B cell (primary cell): ENCODE measurements at regions not wholly inside any gene's neighbourhood (a gene's known extent, or its start where the extent isn't known, plus 50 kb on each side); places are given as distances from the start of the nearest gene placed in this dataset.

Experiments used
- ATAC-seq: fragments of 200-7000 bp; cut with Tn5 transposase; one replicate; pipeline ENCODE4 v1.10.0; 2021; ENCODE audit warnings: low read depth, mild to moderate bottlenecking, moderate number of reproducible peaks, moderate library complexity
- CTCF ChIA-PET: fragments of 350-600 bp; sonication (Branson Sonifier 250); formaldehyde crosslinking; loops from one replicate; lab custom pipeline; 2021; ENCODE audit warnings: antibody characterized with exemption, inconsistent platforms; lab: Charles Lee
- POLR2A ChIA-PET: fragments of 350-600 bp; sonication (Branson Sonifier 250); formaldehyde crosslinking; loops from one replicate; lab custom pipeline; 2021; ENCODE audit warnings: antibody characterized with exemption; lab: Charles Lee
- DNase-seq: peaks from one replicate; pipeline ENCODE4 v3.0.0; 2013
- H2AFZ ChIP-seq: 2 replicates; pipeline ENCODE4 v1.6.1; 2012; ENCODE audit warnings: mild to moderate bottlenecking, low read depth, low read length; ENCODE audit not compliant: insufficient read depth, poor library complexity, severe bottlenecking
- H3K27ac ChIP-seq, 2 donors: 1 replicate in 1 of 2; 2 replicates in 1 of 2; pipeline ENCODE4 v1.5.1; 2012 to 2013; ENCODE audit warnings: low read length in 2 of 2, mild to moderate bottlenecking in 2 of 2, moderate library complexity in 1 of 2
- H3K27me3 ChIP-seq, 4 experiments: fragments of 200-600 bp in 1 of 4; sonication (generic) in 1 of 4; replicated peaks in 1 of 4; 1 replicate in 2 of 4; 2 replicates in 2 of 4; pipeline versions ENCODE4 v1.6.1 to v1.7.0; 2013 to 2016; ENCODE audit warnings: low read length in 3 of 4, mild to moderate bottlenecking in 2 of 4, mixed read lengths in 1 of 4, moderate library complexity in 1 of 4; ENCODE audit not compliant: insufficient read depth in 4 of 4, control insufficient read depth in 3 of 4; ENCODE audit errors: control extremely low read depth in 1 of 4
- H3K36me3 ChIP-seq, 2 experiments: replicated peaks in 1 of 2; 1 replicate in 1 of 2; 2 replicates in 1 of 2; pipeline versions ENCODE4 v1.6.1 to v1.7.1; 2013; ENCODE audit warnings: low read length in 1 of 2; ENCODE audit not compliant: insufficient read depth in 2 of 2, control insufficient read depth in 1 of 2; ENCODE audit errors: control extremely low read depth in 1 of 2, extremely low read depth in 1 of 2
- H3K4me1 ChIP-seq, 2 donors: fragments of 200-600 bp in 1 of 2; sonication (generic) in 1 of 2; 1 replicate in 1 of 2; 2 replicates in 1 of 2; pipeline versions ENCODE4 v1.5.1 to v1.6.1; 2013 to 2017; ENCODE audit warnings: low read length in 2 of 2; ENCODE audit not compliant: control insufficient read depth in 2 of 2, insufficient read depth in 2 of 2
- H3K4me2 ChIP-seq: replicated peaks from 2 replicates; pipeline ENCODE3; 2012; ENCODE audit warnings: mild to moderate bottlenecking, low read depth, low read length; ENCODE audit not compliant: poor library complexity, severe bottlenecking
- H3K4me3 ChIP-seq, 5 experiments: fragments of 200-600 bp in 1 of 5; sonication (generic) in 1 of 5; 1 replicate in 3 of 5; 2 replicates in 2 of 5; pipeline versions ENCODE4 v1.5.1 to v1.7.0; 2011 to 2016; ENCODE audit warnings: low read length in 4 of 5, mild to moderate bottlenecking in 4 of 5, low read depth in 2 of 5, control low read depth in 1 of 5, moderate library complexity in 1 of 5; ENCODE audit not compliant: insufficient read depth in 1 of 5; ENCODE audit errors: control extremely low read depth in 1 of 5, extremely low read depth in 1 of 5
- H3K79me2 ChIP-seq: fragments of 200-600 bp; sonication (generic); one replicate; pipeline ENCODE4 v1.6.0; 2016; ENCODE audit warnings: low read length; ENCODE audit not compliant: control insufficient read depth, insufficient read depth
- H3K9ac ChIP-seq: fragments of 200-600 bp; sonication (generic); 2 replicates; pipeline ENCODE4 v1.6.1; 2017; ENCODE audit warnings: mild to moderate bottlenecking, low read length, moderate library complexity
- H3K9me3 ChIP-seq, 3 donors: one replicate each; pipeline versions ENCODE4 v1.6.1 to v1.7.1; 2013; ENCODE audit warnings: low read length in 2 of 3; ENCODE audit not compliant: control insufficient read depth in 2 of 3, insufficient read depth in 1 of 3; ENCODE audit errors: control extremely low read depth in 1 of 3
- H4K20me1 ChIP-seq: 2 replicates; pipeline ENCODE4 v1.6.0; 2012; ENCODE audit warnings: mild to moderate bottlenecking, low read length; ENCODE audit not compliant: insufficient read depth, control insufficient read depth, poor library complexity, severe bottlenecking
- H3K27ac Mint-ChIP-seq: one replicate; pipeline ENCODE4 v1.8.0; 2021; ENCODE audit warnings: mixed read lengths
- H3K27me3 Mint-ChIP-seq: one replicate; pipeline ENCODE4 v1.8.0; 2021; ENCODE audit warnings: mixed read lengths
- H3K4me1 Mint-ChIP-seq: one replicate; pipeline ENCODE4 v1.8.0; 2021; ENCODE audit warnings: mixed read lengths
- H3K4me3 Mint-ChIP-seq: one replicate; pipeline ENCODE4 v1.8.0; 2021; ENCODE audit warnings: mixed read lengths
- H3K9me3 Mint-ChIP-seq: one replicate; pipeline ENCODE4 v1.8.0; 2022; ENCODE audit warnings: mixed read lengths; ENCODE audit not compliant: insufficient read depth
- CTCF ChIP-seq: fragments of 200-600 bp; IDR thresholded peaks from one replicate; pipeline ENCODE4 v1.8.0; 2022; ENCODE audit warnings: antibody characterized with exemption, mild to moderate bottlenecking
- EZH2 ChIP-seq: IDR thresholded peaks from 2 replicates; pipeline ENCODE4 v1.6.1; 2012; ENCODE audit warnings: borderline replicate concordance, low read depth, mild to moderate bottlenecking, moderate library complexity, low read length; ENCODE audit not compliant: insufficient read depth, poor library complexity, severe bottlenecking
- WGBS: methylation state at CpG from one replicate; pipeline ENCODE4 v1.1.5; 2013; ENCODE audit warnings: missing lambda C conversion rate; ENCODE audit not compliant: insufficient coverage; 5-methylcytosine and 5-hydroxymethylcytosine counted together
- intact Hi-C: fragments of 100-400 bp; cut with micrococcal nuclease; formaldehyde crosslinking; loops from one replicate; pipeline ENCODE4 v1.10.0; 2022

- H3K4me1 Mint-ChIP-seq: no peaks in the 10 kb centered on the region
- no peaks in the 10 kb centered on the region for H3K27me3 ChIP-seq
- no peak overlapping the region for H3K9ac ChIP-seq
- no peak overlapping the region for H2AFZ ChIP-seq
- no peak for ATAC-seq
- ChIA-PET POLR2A (no interaction called here), CTCF (no interaction called here)
- H3K27ac Mint-ChIP-seq: no peak overlapping the region
- H3K27me3 Mint-ChIP-seq: no peaks in the 10 kb centered on the region
- H4K20me1 ChIP-seq: no peaks in the 10 kb centered on the region
- WGBS: no CpG with 5 or more reads among the region's 4 CpGs
- TF ChIP-seq EZH2 (no peak), CTCF (no peak)
- DNase-seq: no peak
- intact Hi-C loops: no loop called here
- no peak overlapping the region for H3K4me3 ChIP-seq
- no peaks in the 10 kb centered on the region for H3K79me2 ChIP-seq
- no peak overlapping the region for H3K27ac ChIP-seq
- H3K9me3 ChIP-seq: no peaks in the 10 kb centered on the region
- H3K4me2 ChIP-seq: no peak overlapping the region
- no peaks in the 10 kb centered on the region for H3K9me3 Mint-ChIP-seq
- H3K36me3 ChIP-seq: no peaks in the 10 kb centered on the region
- no peaks in the 10 kb centered on the region for H3K4me1 ChIP-seq
- H3K4me3 Mint-ChIP-seq: no peak overlapping the region
These were observed 399.1 kb upstream of the ZNF804A start for GRCh38 chr2:184199274-184199673.

GRCh38 chr2:184201246-184201645 is 397.1 kb upstream of the ZNF804A start:
- Mint-ChIP-seq H3K4me3 (no peak overlapping the region), H3K9me3 (no peaks in the 10 kb centered on the region), H3K4me1 (no peaks in the 10 kb centered on the region), H3K27me3 (no peaks in the 10 kb centered on the region), H3K27ac (no peak overlapping the region)
- no peak overlapping the region for H3K9ac ChIP-seq
- WGBS: no CpG with 5 or more reads among the region's 2 CpGs
- H3K4me2 ChIP-seq: no peak overlapping the region
- ATAC-seq (no peak), DNase-seq (no peak)
- H3K27ac ChIP-seq: no peak overlapping the region
- H3K9me3 ChIP-seq: no peaks in the 10 kb centered on the region
- H3K27me3 ChIP-seq: no peaks in the 10 kb centered on the region
- POLR2A ChIA-PET: no interaction called here
- CTCF ChIA-PET: no interaction called here
- no peak overlapping the region for H2AFZ ChIP-seq
- H3K79me2 ChIP-seq: no peaks in the 10 kb centered on the region
- no peak overlapping the region for H3K4me3 ChIP-seq
- intact Hi-C loops: no loop called here
- H3K4me1 ChIP-seq: no peaks in the 10 kb centered on the region
- H4K20me1 ChIP-seq: no peaks in the 10 kb centered on the region
- H3K36me3 ChIP-seq: no peaks in the 10 kb centered on the region
- no peak for TF ChIP-seq CTCF
- TF ChIP-seq EZH2: no peak
